Thoracic aorta (tissue), 2 donors: ENCODE measurements at regions not wholly inside any gene's neighbourhood (a gene's known extent, or its start where the extent isn't known, plus 50 kb on each side); places are given as distances from the start of the nearest gene placed in this dataset.

Experiments used
- ATAC-seq: fragments of 150-250 bp; one replicate; pipeline ENCODE4 v1.8.0; 2017; ENCODE audit warnings: low read depth; ENCODE audit not compliant: insufficient number of reproducible peaks, low FRiP score
- DNase-seq: peaks from one replicate; pipeline ENCODE4 v3.0.0-alpha.2; 2020; ENCODE audit warnings: low spot score
- H3K27ac ChIP-seq, 2 donors: fragments of 200-600 bp; sonication (generic); 1 replicate in 1 of 2; 2 replicates in 1 of 2; pipeline ENCODE4 v1.5.1; 2016; ENCODE audit warnings: mild to moderate bottlenecking in 2 of 2, moderate library complexity in 2 of 2
- H3K27me3 ChIP-seq: fragments of 200-600 bp; sonication (generic); replicated peaks from 2 replicates; pipeline ENCODE4 v1.6.0; 2016; ENCODE audit warnings: mild to moderate bottlenecking; ENCODE audit not compliant: insufficient read depth
- H3K36me3 ChIP-seq: fragments of 200-600 bp; sonication (generic); one replicate; pipeline ENCODE4 v1.5.1; 2016
- H3K4me1 ChIP-seq, 2 donors: fragments of 200-600 bp; sonication (generic); 1 replicate in 1 of 2; 2 replicates in 1 of 2; pipeline versions ENCODE4 v1.5.1 to v1.6.0; 2016; ENCODE audit warnings: low read depth in 2 of 2, mild to moderate bottlenecking in 1 of 2; ENCODE audit not compliant: control insufficient read depth in 1 of 2
- H3K4me3 ChIP-seq: fragments of 200-600 bp; sonication (generic); 2 replicates; pipeline ENCODE4 v1.5.1; 2016; ENCODE audit warnings: mild to moderate bottlenecking
- H3K9me3 ChIP-seq: fragments of 200-600 bp; sonication (generic); 2 replicates; pipeline ENCODE4 v1.5.1; 2016
- TF ChIP-seq, protein P1 (sequence below): fragments of 200-600 bp; sonication (generic); IDR thresholded peaks from one replicate; pipeline ENCODE4 v1.5.1; 2019; ENCODE audit warnings: antibody characterized with exemption

- H3K36me3 ChIP-seq, result no peaks in the 10 kb centered on the region
- TF ChIP-seq, protein P1, sequence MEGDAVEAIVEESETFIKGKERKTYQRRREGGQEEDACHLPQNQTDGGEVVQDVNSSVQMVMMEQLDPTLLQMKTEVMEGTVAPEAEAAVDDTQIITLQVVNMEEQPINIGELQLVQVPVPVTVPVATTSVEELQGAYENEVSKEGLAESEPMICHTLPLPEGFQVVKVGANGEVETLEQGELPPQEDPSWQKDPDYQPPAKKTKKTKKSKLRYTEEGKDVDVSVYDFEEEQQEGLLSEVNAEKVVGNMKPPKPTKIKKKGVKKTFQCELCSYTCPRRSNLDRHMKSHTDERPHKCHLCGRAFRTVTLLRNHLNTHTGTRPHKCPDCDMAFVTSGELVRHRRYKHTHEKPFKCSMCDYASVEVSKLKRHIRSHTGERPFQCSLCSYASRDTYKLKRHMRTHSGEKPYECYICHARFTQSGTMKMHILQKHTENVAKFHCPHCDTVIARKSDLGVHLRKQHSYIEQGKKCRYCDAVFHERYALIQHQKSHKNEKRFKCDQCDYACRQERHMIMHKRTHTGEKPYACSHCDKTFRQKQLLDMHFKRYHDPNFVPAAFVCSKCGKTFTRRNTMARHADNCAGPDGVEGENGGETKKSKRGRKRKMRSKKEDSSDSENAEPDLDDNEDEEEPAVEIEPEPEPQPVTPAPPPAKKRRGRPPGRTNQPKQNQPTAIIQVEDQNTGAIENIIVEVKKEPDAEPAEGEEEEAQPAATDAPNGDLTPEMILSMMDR, result no peak
- peaks cover 0 to 4% of the 10 kb centered on the region in 2 donors for H3K4me1 ChIP-seq
- no peak for DNase-seq
- H3K4me3 ChIP-seq, result no peak overlapping the region
- H3K27ac ChIP-seq, result no peak overlapping the region
- no peak for ATAC-seq
- no peaks in the 10 kb centered on the region for H3K27me3 ChIP-seq
- no peaks in the 10 kb centered on the region for H3K9me3 ChIP-seq
Observed at GRCh38 chr2:129135017-129135416, 816.3 kb upstream of the HS6ST1 start.

- no peak overlapping the region for H3K4me3 ChIP-seq
- TF ChIP-seq, protein P1, result no peak
- H3K36me3 ChIP-seq, result no peaks in the 10 kb centered on the region
- H3K4me1 ChIP-seq, result no peaks in the 10 kb centered on the region
- no peak overlapping the region for H3K27ac ChIP-seq
- ATAC-seq (no peak), DNase-seq (no peak)
- H3K9me3 ChIP-seq, result no peaks in the 10 kb centered on the region
- no peaks in the 10 kb centered on the region for H3K27me3 ChIP-seq
Observed at GRCh38 chr2:129139380-129139779, 820.7 kb upstream of the HS6ST1 start.

DNA sequence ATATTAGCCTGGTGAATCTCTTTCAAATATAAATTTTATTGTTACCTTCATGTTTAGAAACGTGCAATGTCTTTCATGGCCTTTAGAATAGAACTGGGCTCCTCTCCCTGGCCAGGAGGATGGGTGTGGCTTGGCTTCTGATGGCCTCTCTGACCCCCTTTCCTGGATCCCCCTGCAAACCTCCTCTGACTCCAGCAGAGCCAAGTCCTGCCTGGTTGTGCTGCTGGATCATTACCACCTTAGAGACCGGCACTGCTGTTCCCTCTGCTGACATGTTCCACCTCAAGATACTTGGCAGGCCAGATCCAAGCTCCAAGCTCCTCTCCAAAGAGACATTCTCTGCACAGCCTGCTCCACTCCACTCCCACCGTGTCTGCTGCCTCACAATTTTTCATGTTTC is 823.8 kb upstream of the HS6ST1 start:
- TF ChIP-seq, protein P1, result no peak
- no peaks in the 10 kb centered on the region for H3K9me3 ChIP-seq
- H3K4me3 ChIP-seq, result no peak overlapping the region
- DNase-seq (no peak), ATAC-seq (no peak)
- no peak overlapping the region for H3K27ac ChIP-seq
- no peaks in the 10 kb centered on the region for H3K36me3 ChIP-seq
- no peaks in the 10 kb centered on the region for H3K27me3 ChIP-seq
- H3K4me1 ChIP-seq, result no peaks in the 10 kb centered on the region

GRCh38 chr2:129144082-129144791 is 825.6 kb upstream of the HS6ST1 start:
- Histone ChIP-seq H3K9me3 (no peaks in the 10 kb centered on the region), H3K4me1 (no peaks in the 10 kb centered on the region), H3K36me3 (no peaks in the 10 kb centered on the region), H3K27ac (no peak overlapping the region), H3K4me3 (no peak overlapping the region), H3K27me3 (no peaks in the 10 kb centered on the region)
- TF ChIP-seq, protein P1, result no peak
- no peak for DNase-seq
- no peak for ATAC-seq

DNA sequence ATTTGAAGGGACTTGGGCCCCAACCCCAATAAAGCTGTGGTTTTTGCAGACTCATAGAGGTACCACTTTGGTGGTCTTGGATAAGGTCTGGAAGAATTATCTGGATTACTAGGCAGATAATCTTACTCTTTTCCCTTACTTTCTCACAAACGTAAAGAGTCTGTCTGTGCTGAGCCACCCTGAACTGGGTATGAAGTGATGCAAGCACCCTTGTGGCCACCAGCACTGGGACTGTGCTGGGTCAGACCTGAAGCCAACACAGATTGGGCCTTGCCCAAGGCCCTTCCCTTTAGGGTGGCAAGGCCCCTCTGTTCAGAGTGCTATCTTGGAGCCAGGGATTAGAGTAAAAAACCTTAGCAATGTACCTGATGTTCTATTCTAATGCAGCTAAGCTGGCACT is 827.0 kb upstream of the RAB6C start:
- DNase-seq, result no peak

More for the DNA sequence above, 827.0 kb upstream of the RAB6C start:
- TF ChIP-seq, protein P1, result no peak
- H3K9me3 ChIP-seq, result no peaks in the 10 kb centered on the region
- no peaks in the 10 kb centered on the region for H3K27me3 ChIP-seq
- no peak for ATAC-seq
- H3K4me3 ChIP-seq, result no peak overlapping the region
- H3K36me3 ChIP-seq, result no peaks in the 10 kb centered on the region
- H3K4me1 ChIP-seq, result peaks cover 0 to 11% of the 10 kb centered on the region in 2 donors
- no peak overlapping the region for H3K27ac ChIP-seq
